NCI-H1417 treated with DMSO at 0.1 percent for 48 hours (cell line): ENCODE measurements at regions not wholly inside any gene's neighbourhood (a gene's known extent, or its start where the extent isn't known, plus 50 kb on each side); places are given as distances from the start of the nearest gene placed in this dataset.

ENCODE experiments used
- DNase-seq: peaks from one replicate; lab custom pipeline; 2025; lab: John Stamatoyannopoulos, UW

DNA sequence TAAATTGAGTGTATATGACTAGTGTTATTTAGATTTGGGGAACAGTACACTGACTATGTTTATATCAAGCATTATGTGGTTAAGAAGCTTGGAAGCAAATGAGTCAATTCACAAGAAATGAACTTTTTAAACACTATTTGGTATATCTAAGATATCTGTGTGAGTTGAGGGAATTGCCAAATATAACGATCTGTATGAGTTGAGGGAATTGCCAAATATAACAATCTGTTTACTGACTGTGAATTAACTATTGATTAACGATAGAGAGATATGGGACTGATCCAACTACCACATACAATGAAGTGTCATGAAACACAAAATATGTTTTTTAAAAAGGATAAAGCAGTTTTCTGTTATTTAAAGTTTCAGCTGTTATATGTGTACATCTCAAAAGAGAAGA is 301.4 kb downstream of the TENT4A start:
- no peak for DNase-seq

DNA sequence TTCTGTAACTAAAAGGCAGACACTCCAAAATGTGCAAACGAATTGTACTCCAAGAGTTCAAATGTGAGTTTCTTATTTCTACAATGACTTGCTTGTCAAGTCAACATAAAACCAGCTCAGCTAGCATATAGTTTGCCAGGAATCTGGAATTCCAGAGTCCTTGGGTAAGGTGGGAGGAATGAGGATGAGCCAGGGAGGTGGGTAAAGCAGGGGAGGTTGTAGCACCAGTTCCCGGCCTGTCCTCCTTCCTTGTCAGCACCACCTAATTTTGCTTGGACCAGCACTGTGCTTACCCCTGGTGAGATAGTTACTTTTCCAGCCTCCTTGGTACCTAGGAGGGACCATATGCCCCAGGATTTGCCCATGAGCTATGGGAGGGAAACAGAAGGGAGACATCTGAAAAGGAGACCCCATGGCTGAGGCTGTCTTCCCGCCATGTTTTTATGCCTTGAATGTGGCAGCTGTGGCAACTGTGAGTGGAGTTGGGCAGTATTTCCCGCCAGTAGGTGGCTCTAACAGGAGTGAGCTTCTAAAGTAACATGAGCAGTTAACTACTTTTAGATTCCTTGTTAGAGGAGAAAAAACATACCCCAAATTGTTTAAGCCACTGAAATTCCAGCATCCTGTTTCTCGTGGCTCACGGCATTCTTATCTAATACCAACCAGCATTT is 302.5 kb downstream of the TENT4A start:
- DNase-seq: no peak

DNA sequence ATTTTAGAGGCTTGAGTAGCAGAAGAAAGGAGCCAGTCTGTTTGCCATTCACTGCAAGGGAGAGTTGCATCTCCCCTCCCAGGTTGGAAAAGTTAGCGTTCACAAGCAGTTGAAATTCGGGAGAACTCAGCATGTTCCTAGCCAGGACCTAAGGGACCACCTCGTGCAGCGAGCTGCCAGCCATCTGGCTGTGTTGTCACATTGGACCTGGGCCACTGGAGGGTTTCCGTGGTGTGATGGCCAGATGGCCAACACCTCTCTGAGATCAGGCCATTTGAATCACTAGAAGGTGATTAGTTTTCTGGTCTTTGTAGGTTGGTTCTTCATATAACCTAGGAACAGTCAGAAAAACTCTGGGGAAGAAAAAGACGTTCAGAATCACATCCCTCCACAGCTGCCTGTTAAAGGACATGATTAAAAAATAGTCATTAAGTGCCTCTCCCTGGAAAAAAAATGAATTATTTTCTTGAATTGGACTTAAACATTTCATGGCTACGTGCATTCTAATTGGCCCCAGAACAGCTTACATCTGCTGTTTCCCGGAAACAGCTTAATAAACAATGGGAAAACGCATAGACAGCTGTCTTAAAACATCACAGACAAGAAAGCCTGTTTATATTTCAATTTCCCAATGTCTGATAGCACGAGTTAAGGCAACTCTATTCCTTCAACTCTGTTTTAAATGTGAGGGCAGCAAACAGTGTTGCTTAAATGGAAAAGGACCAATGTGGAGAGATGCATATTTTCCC is 303.9 kb downstream of the TENT4A start:
- DNase-seq: no peak

DNA sequence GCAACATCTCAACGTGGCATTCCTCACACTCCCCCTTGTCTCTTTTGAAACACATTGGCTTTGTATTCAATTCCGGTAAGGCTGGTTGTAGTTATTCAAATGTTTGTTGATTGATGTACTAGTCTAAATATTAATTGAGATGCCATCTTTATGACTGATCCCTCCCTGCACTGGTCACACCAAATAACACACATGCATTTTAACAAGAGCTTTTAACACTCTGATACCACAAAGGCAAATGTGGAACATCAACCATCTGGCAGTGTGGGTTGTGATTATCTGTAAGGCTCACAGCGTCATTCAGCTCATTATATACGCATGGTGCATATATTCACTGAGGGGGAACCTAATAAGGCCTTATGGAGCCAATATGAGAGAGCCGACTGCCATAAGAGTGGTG is 305.0 kb downstream of the TENT4A start:
- no peak for DNase-seq

DNA sequence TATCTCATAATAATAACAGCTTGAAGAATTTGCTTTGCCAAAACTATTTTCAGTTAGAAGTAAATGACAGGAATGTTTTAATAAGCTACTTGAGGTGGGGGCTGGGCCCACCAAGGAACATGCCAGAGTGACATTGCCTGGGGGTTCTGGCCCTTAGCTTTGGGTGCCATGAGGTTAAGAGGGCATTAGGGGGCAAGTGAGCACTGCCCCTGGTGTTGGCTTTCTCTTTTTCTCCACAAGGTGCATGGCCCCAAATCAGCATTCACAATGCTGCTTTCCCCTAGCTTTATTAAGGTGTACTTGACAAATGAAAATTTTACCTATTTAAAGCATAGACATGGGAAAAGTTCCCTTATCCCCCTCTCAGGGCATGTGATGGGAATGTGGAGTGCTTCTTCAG is 305.4 kb downstream of the TENT4A start:
- DNase-seq: no peak

DNA sequence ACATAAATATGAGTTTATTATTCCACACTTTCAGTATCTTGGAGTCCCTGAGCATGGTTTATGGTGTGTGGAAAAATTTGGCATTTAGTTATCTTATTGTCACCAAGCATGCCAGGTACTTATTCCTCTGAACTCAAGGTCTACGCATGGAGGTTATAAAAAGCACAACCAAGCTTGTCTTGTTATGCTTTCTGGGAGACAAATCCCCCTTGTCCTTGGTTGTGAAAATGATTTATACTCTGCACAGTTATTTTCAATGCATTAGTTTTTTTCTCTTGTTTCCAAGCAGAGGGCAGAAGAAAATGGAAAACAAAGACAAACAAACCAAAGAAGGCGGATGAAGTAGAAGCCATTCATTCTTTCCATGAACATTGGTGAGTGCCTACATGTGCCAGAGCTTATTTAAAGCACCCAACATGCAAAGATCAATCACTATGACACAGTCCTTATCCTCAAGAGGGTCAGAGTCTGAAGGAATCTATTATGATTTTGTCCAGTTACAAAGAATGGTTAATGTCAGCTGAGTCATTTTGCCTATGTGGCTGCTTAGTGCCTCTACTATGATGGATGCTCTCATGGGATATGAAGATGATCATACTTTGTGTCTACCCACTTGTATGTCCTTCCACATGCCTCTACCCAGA is 323.1 kb downstream of the TENT4A start:
- DNase-seq: no peak

DNA sequence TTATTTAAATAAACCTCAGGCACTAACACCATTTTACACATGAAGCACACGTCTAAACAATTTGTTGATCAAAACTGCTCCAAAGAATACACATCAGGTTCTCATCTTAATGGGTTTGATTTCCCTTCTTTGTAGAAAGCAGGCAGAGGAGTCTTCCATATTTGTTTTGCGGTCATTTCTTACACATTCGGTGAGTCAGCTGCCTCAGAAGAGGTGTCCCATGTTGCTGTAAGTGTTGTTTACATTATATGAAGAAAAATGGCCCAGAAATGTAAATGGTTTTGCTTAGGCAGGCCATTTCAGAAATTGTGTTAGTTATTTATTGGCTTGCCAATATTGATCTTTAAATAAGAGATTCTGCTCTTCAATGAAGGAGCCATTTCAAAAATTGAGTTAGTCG is 325.8 kb downstream of the TENT4A start:
- no peak for DNase-seq

DNA sequence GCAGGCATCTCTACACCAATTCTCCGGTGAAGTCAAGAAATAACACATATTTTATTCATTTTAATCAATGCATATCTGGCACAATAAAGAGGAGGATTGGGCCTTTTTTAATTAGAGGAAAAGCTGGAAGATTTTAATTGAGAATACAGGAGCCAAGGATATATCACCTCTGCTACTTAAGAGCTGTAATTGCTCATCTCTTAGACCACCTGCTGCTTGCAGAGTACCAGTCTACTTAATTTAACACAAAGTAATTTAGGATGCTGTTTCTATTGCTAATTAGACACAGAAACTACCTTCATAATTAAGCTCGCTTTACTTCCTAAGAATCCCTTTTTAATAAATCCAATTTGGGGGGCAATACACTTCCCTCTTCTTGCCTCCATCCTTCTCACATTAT is 326.9 kb downstream of the TENT4A start:
- DNase-seq: no peak

DNA sequence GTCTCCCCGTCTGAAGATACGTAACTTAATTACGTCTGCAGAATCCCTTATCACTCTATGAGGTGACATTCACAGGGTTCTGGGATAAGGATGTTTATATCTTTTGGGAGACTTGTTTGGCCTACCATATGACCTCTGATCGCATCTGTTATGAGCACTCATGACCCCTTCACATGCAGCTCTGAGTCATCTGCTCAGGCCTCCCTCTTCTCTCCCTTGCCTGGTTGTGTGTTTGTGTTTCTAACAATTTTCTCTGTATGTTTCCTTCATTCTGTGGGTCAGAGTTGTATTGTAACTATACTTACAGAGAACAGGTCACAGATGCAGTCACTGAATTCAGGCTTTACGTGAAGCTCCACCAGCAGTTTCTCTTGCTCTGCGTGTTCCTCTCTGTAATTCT is 330.6 kb downstream of the TENT4A start:
- no peak for DNase-seq

DNA sequence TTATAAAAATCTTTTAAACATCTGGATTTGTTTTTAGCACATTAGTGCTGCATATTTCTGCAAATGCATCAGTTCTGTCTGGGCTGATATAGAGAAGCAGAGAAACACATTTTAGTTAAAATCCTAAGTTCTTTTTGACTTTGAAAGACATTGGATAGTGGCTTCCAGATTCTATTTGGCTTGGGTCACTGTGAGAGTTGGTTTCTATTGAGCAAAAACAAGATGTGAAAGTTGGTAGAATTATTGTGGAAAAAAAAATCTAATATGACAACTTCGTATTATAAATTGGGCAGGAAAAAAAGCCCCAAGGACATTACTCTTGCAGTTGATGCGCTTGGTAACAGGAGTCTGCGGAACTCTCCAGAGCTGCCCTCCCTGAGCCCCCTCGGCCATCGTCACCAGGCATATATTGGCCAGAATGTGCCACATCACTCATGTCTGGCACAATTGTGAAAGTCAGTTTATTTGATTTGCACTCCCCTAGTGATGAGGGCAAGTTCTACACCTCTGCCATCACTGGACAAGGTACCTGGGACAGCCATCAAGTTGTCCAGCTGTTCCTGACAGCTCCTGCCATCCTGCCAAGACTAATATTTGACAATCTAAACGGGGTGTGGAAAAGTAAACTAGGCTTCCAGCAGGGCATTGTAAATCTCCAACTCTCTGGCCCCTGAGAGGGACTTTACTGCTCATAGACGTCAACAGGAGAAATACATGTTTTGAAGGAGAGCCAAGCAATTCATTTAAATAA is 334.5 kb downstream of the TENT4A start:
- DNase-seq: peak; percentile 42

DNA sequence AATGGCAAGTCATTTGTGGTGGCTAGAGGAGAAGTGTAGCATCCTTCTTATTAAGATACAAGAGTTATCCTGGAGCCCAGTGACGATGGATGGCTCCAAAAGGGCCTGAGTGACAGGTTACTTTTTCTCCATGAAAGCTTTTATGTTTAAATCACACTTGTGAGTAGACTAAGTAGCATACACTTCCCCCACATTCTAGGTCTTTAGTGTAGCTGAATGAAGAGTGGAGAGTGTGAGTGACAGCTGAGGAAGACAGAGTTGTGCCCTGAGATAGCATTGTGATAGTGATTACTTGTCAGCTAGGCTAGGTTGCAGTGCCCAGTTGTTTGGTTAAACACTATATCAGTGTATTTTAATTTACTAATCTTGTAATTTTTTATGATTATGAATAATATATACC is 337.8 kb downstream of the TENT4A start:
- no peak for DNase-seq

DNA sequence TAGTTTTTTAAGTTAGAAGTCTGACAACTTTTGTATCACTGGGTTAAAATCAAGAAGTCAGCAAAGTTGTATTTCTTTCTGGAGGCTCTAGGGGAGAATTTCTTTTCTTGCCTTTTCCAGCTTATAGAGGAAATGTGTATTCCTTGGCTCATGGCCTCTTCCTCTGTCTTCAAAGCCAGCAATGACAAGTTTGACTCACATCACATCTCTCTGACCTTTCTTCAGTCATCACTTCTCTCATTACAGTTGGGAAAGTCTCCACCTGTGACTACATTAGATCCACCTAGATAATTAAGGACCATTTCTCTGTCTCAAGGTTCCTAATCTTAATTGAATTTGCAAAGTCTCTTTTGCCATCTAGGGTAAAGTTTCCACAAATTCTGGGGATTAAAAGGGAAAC is 339.9 kb downstream of the TENT4A start:
- DNase-seq: no peak

DNA sequence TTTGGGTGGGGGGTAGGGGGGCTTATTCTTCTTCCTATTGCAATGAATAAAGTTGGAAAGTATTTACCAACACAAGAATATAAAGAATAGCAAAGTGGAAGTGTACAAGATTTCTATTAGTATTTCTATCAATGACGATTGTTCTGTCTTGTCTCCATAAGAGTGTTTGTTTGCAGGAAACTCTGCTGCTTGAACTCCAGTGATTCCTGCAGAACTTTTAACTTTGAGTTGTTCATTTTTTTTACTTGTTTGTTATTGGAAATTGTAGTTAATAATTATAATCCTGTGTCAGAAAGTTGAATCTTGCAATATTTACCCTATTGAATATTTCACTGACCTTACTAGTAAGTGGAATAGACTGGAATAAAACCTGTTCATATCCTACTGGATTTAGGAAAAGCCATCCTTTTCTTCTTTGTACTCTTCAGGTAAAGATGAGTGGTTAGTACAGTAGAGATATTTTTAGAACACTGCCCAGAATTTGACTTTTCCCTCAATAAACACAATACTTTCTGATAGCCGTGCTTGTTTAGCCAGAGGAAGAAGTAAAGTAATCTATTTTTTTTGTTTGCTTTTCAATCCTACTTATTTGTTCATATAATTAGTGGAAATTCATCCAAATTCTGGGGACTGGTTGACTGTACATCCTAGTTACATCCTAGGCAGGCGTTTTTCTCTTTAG is 340.4 kb downstream of the TENT4A start:
- no peak for DNase-seq

DNA sequence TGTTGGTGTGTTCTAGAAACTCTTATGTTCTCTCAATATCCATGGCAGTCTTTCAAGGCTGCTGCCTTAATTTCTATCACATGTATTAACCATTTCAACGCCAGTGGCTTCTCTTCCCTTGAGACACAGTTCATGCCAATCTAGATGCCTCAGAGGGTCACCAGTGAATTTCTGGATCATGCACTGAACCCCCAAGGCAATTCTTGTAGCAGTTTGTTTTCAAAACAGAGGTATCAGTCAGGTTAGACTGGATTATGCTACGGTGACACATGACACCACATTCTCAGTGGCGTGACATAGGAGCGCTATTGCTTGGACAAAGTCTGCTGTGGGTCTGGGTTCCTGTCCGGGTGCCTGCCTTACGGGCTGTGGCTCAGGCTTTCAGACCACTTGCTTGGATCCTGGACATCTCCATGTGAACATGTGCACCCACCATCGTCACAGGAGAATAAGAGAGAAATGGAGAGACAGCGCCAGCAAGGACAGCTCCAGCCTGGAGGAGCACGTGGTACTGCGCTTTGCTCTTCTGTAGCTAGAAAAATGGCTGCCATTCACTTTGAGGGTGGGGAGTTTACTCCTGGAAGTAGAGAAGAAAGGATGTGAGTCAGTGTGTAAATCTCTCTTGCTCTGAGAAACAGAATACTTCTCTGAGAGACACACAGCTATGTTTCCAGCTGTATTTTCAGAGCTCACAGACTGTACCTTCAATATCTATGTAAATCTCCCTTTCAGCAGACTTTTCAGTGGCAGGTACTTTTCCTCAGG is 329.3 kb upstream of the ADCY2 start:
- no peak for DNase-seq

DNA sequence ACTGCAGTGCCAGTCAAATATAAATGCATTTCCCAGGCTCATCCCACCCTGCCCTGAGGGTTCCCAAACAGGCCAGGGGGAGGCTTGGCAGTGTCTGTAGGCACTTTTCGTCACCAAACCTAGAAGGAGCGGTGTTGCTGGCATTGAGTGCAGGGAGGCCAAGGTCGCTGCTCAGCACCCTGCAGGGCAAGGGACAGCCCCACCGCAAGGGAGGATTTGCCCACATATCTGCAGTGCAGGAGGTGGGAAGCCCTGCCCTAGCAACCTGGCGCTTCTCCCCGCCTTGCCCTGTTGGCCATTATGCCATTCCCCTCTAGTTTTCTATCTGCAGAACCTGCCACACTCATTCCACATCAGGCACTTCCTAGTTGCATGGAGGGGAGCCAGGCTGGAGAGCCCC is 327.8 kb upstream of the ADCY2 start:
- DNase-seq: no peak

DNA sequence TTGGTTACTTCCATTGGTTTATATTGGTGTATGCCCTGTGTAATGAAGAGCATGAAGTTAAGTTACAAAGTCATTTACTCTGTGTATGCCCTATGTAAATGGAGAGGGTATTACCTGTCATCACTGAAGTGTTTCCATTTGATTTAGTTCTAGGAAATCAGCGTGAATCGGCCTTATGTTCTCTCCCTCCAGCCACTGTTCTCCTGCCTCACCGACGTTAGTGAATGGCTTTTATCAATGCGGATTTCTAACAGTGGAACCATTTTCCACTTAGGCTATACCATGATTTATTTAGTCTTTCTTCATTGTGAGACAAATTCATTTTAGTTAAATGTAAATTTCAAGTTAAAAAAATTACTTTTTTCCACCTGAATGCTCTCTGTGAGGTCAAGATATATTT is 327.0 kb upstream of the ADCY2 start:
- DNase-seq: no peak

DNA sequence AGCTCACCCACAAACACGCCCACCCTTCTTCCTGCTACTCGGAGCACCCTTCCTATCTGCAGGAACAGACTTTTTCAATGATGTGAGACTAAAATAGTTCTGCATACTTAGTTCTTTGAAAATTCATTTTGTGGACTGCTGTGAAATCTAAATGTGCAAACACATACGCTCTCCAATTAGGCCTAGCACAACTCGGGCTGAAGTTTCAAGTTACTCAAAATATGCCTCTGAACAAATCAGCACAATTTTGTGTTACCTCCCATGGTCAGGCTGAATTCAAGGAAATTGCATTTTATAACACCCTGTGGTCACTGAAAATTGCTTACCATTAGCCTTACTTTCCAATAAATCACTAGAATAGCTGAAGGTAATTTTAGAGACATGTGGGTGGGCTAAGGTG is 323.8 kb upstream of the ADCY2 start:
- no peak for DNase-seq

DNA sequence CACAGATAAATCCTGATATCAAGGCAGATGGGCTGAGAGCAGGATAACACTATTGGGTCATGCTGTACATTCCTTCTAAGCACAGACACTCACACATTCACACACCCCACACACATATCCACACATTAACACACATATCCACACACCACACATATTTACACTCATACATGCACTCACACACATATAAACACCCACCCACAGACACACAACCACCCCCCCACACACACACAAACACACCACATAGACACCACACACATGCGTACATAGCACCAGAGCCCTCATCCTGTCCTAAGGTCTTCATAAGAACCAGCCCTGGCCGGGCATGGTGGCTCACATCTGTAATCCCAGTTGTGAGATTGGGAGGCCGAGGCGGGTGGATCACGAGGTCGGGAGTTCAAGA is 322.3 kb upstream of the ADCY2 start:
- DNase-seq: no peak

DNA sequence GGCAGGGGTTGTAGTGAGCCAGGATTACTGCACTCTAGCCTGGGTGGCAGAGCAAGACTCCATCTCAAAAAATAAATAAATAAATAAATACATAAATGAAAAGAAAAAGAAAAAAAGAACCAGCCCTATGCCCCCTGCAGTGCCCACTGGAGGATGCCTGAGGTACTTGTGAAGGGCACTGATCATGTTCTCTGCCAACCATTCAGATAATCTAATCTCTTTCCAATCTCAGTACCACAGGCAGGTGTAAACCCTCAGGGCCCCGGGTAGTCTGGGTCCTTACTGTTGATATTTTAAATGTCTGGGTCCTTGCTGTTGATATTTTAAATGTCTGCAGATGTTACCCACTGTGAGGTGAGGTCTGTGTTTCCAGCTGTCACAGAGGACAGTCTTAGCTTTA is 321.8 kb upstream of the ADCY2 start:
- DNase-seq: no peak

DNA sequence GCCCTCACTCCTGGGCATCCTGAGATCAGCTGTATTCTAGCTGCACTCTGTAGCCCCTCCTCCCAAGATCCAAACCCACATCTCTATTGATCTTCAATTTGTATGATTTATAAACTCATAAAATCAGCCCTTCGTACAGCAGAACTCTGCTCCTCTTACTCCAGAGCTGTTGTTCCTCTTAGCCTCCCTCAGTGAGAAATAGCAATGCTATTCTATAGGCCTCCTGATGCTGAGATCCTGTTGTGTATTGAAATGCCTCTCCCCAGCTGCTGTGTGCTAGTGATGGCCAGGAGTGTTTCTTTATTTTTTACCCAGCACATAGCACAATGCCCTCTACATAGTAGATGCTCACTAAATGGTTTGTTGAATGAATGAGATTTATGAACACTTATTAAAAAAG is 320.5 kb upstream of the ADCY2 start:
- DNase-seq: no peak

DNA sequence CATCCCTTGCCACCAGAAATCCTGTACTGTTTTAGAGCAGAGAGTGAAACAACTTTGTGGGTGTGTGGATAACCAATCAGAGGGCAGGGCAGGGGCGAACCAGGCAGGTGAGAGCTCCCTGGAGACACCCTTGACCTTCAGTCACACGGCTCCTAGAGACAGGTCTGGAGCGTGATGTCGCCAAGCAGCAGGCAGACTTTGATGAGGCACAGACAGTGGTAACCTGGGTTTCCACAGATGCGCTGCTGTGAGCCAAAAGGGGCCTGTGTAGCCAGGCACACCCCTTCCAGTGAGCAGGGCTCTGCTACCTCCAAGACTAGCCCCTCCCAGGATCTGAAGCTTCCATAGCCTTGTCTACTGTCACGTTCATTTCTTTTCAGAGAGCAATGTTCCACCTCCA is 317.8 kb upstream of the ADCY2 start:
- DNase-seq: no peak
